AG10803 (cell line): ENCODE measurements at regions not wholly inside any gene's neighbourhood (a gene's known extent, or its start where the extent isn't known, plus 50 kb on each side); places are given as distances from the start of the nearest gene placed in this dataset.

Experiments
- DNase-seq: peaks from one replicate; pipeline ENCODE4 v3.0.0; 2010; ENCODE audit warnings: low read depth
- H3K4me3 ChIP-seq: 2 replicates; pipeline ENCODE4 v1.5.1; 2011; ENCODE audit warnings: mild to moderate bottlenecking, low read length, control low read depth
- TF ChIP-seq, protein P1 (sequence below): conservative IDR thresholded peaks from 2 replicates; pipeline ENCODE4 v1.5.1; 2011; ENCODE audit warnings: mild to moderate bottlenecking, low read length, control low read depth, inconsistent platforms

DNA sequence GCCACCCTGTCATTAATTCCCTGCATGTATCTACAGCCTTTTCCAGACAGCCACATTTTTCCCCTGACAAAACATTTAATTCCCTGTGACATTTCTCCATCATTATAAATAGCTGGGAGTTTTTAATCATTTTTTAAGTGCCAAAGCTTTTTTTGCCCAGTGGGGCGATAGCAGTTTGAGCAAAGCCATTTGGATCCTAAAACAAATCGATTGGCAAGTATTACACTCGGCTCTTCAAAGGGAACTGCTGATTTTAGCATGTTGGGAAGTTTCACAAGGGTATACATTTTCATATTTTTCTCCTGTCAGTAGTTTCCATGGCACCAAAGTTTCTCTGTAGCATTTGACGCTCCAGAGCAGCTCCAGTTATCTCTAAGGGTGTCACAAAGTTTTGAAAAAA, 210.8 kb downstream of the HIPK3 start:
- no peak for DNase-seq

DNA sequence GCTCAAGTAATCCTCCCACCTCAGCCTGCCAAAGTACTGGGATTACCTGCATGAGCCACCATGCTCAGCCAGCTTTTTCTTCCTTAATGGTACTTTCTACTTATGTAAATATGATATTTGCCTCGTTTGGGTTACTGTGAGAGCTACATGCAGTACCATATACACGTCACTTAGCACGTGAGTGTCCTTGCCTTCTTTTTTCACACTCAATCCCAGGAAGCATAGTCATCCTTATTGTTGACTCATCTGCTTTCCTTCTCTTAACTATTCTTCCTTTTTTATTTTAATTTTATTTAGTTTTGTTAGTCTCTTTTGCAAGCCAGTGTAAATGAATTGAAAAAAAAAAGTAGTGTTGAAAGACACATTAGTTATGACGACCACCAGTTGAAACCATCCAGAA, 205.9 kb downstream of the HIPK3 start:
- TF ChIP-seq, protein P1, sequence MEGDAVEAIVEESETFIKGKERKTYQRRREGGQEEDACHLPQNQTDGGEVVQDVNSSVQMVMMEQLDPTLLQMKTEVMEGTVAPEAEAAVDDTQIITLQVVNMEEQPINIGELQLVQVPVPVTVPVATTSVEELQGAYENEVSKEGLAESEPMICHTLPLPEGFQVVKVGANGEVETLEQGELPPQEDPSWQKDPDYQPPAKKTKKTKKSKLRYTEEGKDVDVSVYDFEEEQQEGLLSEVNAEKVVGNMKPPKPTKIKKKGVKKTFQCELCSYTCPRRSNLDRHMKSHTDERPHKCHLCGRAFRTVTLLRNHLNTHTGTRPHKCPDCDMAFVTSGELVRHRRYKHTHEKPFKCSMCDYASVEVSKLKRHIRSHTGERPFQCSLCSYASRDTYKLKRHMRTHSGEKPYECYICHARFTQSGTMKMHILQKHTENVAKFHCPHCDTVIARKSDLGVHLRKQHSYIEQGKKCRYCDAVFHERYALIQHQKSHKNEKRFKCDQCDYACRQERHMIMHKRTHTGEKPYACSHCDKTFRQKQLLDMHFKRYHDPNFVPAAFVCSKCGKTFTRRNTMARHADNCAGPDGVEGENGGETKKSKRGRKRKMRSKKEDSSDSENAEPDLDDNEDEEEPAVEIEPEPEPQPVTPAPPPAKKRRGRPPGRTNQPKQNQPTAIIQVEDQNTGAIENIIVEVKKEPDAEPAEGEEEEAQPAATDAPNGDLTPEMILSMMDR: no peak
- DNase-seq: no peak
- no peak overlapping the region for H3K4me3 ChIP-seq

More for the DNA sequence above, 210.8 kb downstream of the HIPK3 start:
- H3K4me3 ChIP-seq: no peak overlapping the region
- TF ChIP-seq, protein P1: no peak

DNA sequence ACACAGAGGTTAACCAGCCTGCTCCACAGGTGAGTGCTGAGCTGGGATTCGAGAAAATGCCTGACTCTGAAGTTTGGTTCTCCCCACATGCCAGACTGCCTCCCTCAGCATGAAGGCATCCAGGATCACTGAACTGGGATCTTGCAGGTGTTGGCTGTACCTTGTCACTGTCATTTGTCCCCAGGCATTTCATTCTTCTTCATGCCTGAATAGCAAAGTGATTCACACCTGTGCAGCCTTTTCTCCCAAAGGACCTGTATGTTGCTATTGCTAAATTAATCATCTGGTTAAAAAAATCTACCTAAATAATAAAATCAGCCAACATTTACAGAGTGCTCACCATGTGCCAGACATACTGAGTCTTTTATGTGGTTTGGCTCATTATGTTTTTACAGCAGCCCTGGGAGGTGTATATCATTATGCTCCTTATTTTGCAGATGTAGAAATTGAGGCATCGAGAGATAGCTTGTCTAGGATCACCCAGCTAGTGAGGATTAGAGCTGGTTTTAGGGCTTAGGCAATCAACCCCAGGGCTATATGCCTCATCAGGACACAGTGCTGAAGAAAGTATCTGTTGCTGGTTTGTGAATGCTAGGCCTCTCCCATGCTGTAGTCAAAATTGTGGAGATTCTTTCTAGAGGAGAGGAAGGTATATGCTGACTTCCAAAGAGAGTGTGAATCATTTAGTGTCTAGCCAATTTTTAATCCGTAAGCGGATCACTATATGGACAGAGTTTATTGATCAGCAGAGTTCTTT, 204.4 kb downstream of the HIPK3 start:
- TF ChIP-seq, protein P1: no peak
- no peak overlapping the region for H3K4me3 ChIP-seq
- no peak for DNase-seq

DNA sequence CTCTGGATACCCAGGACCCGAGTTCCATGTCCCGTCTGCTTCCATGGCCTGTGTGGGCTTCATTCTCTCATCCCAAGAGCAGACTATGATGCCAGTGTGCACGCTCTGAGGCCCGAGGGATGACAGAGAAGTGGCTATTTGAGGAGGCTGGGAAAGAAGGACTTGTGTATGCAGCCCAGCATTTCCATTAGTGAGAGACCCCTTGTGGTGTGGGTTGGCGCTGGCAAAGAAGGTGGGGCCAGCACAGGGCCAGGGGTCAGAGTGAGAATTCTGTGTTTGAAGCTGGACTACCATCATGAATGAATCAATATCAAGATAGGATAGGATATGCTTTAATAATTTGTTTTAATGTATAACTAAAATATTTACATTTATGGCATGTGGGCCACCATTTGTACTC, 200.8 kb downstream of the HIPK3 start:
- H3K4me3 ChIP-seq: no peak overlapping the region
- DNase-seq: no peak
- TF ChIP-seq, protein P1: no peak

DNA sequence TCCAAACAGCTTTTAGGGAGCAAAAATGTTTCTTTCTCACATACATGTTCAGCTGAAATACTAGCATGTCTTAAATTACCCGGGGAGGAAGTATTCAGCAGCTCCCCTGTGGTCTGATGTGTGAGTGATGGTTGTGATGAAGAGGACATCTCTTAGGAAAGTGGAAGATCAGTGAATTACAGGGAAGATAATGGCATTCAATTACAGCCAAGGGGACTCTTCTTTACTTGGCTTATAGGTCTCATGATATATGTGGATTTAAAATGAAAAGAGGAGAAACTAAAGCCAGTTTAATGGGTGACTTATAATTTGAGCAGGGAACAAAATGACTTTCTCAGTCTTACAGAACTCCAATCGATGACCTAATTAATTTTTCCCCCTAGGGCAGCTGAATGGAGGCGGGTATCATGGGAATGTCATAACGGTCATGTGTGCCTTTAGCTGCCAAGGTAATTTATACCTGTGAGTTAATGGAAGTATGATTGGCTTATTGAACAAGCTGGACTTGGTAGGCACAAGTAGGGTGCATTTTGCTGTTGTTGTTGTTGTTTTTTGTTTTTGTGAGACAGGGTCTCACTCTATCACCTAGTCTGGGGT, 198.8 kb downstream of the HIPK3 start:
- H3K4me3 ChIP-seq: no peak overlapping the region
- TF ChIP-seq, protein P1: no peak
- no peak for DNase-seq

DNA sequence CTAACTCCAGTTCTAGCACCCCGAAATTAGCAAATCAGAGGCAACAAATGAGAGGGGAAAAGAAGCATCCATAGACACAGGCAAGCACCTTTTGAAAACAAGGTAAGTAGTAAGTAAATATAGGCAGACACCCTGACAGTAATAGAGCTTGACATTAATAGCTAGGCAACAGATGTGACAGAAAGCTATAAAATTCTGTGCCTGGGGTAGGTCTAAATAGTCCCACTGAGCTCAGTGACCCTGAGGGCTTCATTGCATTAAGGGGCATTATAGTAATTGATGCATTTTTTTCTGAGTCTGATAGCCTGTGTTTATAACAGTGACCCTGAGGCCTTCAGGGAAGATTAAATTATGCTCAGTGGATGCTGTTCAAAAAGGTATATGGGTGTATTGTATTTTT, 197.1 kb downstream of the HIPK3 start:
- no peak for DNase-seq
- H3K4me3 ChIP-seq: no peak overlapping the region

More for the DNA sequence above, 197.1 kb downstream of the HIPK3 start:
- TF ChIP-seq, protein P1: no peak
